ENCODE measurements at regions not wholly inside any gene's neighbourhood (a gene's known extent, or its start where the extent isn't known, plus 50 kb on each side); places are given as distances from the start of the nearest gene placed in this dataset.
"Not testable (repeated sequence)": the region's sequence is repeated elsewhere in the genome, so short reads cannot be mapped to it uniquely, and the experiment has no call there.

DNA sequence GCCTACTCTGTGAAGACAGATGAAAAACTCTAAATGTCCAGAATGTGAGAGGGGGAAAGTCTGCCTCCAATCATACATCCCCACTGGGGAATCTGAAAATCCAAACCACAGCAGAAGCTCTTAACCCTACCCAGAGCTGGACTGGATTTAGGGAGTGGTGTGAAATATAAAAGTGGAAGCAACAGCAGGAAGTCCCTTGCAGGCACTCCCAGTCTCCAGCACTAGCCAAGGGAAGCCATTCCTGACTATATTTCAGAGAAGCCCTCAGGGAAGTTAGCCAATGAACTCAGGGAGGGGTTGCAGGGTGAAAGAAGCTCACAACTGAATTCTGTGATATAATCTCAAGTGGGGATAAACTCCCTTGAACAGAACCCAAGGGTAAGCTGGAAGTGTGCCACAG is 51.5 kb downstream of the CRPPA start:
- TF ChIP-seq, protein P1, sequence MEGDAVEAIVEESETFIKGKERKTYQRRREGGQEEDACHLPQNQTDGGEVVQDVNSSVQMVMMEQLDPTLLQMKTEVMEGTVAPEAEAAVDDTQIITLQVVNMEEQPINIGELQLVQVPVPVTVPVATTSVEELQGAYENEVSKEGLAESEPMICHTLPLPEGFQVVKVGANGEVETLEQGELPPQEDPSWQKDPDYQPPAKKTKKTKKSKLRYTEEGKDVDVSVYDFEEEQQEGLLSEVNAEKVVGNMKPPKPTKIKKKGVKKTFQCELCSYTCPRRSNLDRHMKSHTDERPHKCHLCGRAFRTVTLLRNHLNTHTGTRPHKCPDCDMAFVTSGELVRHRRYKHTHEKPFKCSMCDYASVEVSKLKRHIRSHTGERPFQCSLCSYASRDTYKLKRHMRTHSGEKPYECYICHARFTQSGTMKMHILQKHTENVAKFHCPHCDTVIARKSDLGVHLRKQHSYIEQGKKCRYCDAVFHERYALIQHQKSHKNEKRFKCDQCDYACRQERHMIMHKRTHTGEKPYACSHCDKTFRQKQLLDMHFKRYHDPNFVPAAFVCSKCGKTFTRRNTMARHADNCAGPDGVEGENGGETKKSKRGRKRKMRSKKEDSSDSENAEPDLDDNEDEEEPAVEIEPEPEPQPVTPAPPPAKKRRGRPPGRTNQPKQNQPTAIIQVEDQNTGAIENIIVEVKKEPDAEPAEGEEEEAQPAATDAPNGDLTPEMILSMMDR (IDR thresholded peaks at IDR 0.05; ENCODE audit: borderline replicate concordance, insufficient read depth, low read depth, low read length) = no peak
- no peak overlapping the region for H3K4me3 ChIP-seq (ENCODE audit: low read depth, low read length)

DNA sequence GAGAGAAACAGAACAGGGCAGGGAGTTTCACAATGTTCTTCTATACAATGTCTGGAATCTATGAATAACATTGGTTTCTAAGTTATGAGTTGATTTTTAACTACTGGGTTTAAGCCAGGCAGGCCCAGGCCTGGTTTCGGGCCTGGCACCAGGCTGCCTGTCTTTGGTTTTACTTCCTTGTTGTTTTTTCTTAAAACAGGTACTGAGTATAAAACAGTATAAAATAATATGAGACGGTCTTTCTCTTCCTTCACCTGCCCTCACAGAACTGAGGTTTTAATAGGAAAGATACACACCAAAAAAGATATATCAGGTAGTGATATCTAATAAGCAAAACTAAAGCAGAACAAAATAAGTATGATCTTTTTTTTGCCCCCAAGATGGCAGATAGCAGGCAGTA is 52.0 kb downstream of the CRPPA start:
- not testable (repeated sequence) for H3K4me3 ChIP-seq (ENCODE audit: low read depth, low read length)

DNA sequence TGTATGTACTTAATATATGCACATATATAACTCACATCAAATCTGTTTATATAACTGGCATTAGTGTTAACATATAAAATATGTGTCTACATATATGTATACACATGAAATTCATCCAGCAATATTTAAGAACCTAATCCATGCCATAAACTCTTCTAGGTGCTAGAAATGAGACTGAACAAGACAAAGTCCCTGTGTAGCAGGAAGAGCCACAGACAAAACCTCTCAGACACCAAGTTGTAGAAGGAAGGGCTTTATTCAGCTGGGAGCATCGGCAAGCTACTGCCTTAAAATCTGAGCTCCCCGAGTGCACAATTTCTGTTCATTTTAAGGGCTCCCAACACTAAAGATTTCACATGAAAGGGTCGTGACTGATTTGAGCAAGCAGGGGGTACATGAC is 52.5 kb downstream of the CRPPA start:
- TF ChIP-seq, protein P1 (IDR thresholded peaks at IDR 0.05; ENCODE audit: borderline replicate concordance, insufficient read depth, low read depth, low read length) = no peak
- H3K4me3 ChIP-seq (ENCODE audit: low read depth, low read length) = no peak overlapping the region

DNA sequence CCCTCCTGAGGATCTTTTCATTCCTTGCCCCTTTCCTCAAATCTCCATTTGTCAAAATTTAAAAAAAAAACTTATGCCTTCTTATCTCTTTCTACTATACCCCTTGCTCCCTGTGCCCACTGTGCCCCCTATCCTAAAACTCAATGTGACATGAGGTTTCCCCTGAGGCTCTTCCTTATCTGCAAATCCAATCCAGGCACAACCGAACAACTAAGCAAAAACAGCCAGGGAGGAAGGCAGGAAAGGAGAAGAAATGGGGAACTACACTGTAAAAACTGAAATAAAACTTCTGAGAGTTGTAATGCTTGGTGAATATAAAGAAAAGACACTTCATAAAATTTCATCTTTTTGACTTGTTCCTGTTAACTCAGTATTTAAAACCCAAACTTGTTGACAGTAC is 54.2 kb downstream of the CRPPA start:
- no peak overlapping the region for H3K4me3 ChIP-seq (ENCODE audit: low read depth, low read length)
- TF ChIP-seq, protein P1 (IDR thresholded peaks at IDR 0.05; ENCODE audit: borderline replicate concordance, insufficient read depth, low read depth, low read length) = no peak

DNA sequence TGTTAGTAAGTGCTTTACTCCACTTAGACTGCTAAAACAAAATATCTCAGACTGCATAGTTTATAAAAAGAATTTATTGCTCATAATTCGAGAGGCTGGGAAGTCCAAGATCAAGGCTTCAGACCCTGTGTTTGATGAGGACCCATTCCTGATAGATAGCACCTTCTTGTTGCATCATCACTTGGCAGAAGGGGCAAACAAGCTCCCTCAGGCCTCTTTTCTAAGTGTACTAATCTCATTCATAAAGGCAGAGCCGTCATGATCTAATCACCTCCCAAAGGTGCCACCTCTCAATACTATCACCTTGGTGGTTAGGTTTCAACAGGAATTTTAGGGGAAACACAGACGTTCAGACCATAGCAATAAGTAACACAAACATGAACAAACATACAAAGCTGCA is 55.4 kb downstream of the CRPPA start:
- TF ChIP-seq, protein P1 (IDR thresholded peaks at IDR 0.05; ENCODE audit: borderline replicate concordance, insufficient read depth, low read depth, low read length) = no peak
- no peak overlapping the region for H3K4me3 ChIP-seq (ENCODE audit: low read depth, low read length)

DNA sequence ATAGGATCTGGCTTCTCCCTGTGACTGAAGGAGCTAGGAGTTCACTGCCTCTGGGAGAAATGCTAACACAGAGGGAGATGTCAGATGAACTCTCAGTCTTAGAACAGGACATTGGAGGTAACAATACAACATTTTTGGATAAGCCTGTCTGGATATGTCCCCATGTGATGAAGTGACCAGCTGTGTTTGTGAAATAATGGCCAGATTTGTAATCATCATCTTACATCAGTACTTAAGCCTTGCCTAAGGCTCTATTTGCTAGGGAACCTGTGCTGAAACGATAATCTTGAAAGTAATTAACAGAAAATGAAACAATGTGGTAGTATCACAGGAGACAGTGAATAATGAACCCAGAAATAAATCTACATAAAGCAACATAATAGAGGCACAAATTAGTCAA is 56.2 kb downstream of the CRPPA start:
- H3K4me3 ChIP-seq (ENCODE audit: low read depth, low read length) = no peak overlapping the region
- TF ChIP-seq, protein P1 (IDR thresholded peaks at IDR 0.05; ENCODE audit: borderline replicate concordance, insufficient read depth, low read depth, low read length) = no peak

DNA sequence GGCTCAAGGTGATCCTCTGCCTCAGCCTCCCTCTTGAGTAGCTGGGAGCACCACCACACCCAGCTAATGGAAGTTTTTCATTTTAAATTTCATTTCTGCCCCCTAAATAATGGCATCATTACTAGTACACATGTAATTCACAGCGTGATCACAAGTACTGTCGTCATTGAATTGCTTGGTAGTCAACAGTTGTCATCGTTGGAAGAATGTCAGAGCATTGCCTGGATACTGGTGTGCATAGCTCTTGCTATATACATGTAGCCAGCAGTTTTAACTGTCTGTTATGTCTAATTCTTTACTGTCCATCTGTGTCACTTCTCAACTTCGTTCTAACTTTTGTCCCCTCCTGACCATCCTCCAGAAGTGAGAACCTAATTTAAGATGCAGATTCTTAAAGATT is 62.1 kb downstream of the CRPPA start:
- TF ChIP-seq, protein P1 (IDR thresholded peaks at IDR 0.05; ENCODE audit: borderline replicate concordance, insufficient read depth, low read depth, low read length) = no peak
- no peak overlapping the region for H3K4me3 ChIP-seq (ENCODE audit: low read depth, low read length)

DNA sequence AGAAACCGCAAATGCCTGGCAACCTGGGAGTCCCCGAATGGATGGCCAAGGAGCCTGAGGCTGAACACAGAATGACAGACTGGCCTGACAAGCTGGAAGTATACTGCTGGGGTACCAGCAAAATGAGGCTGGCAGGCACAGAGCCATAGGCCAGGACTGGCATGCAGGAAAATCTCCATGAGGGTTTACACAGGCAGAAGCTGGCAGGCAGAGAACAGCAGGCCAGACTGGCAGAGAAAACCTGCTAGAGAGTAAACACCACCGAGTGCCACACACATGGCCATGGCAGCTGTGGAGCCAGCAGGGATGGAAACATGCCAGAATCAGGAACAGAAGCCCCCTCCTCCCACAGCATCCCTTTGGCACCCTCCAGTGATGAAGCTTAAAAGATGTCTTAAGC is 63.4 kb downstream of the CRPPA start:
- no peak overlapping the region for H3K4me3 ChIP-seq (ENCODE audit: low read depth, low read length)
- TF ChIP-seq, protein P1 (IDR thresholded peaks at IDR 0.05; ENCODE audit: borderline replicate concordance, insufficient read depth, low read depth, low read length) = no peak

All from GM12875 (cell line).